Upper lobe of right lung (tissue), 1 donor: ENCODE measurements at regions not wholly inside any gene's neighbourhood (a gene's known extent, or its start where the extent isn't known, plus 50 kb on each side); places are given as distances from the start of the nearest gene placed in this dataset.

Experiments used
- ATAC-seq: fragments of 200-7000 bp; cut with Tn5 transposase; one replicate; pipeline ENCODE4 v1.9.1; 2020; ENCODE audit warnings: mild to moderate bottlenecking, moderate library complexity
- DNase-seq: peaks from one replicate; pipeline ENCODE4 v3.0.0-alpha.2; 2020
- H3K27ac ChIP-seq: fragments of 200-600 bp; one replicate; pipeline ENCODE4 v1.8.0; 2022
- H3K27me3 ChIP-seq: fragments of 200-600 bp; one replicate; pipeline ENCODE4 v1.8.0; 2022; ENCODE audit warnings: mild to moderate bottlenecking
- H3K36me3 ChIP-seq: fragments of 200-600 bp; one replicate; pipeline ENCODE4 v1.8.0; 2022
- H3K4me1 ChIP-seq: fragments of 200-600 bp; one replicate; pipeline ENCODE4 v1.8.0; 2022
- H3K4me3 ChIP-seq: fragments of 200-600 bp; one replicate; pipeline ENCODE4 v1.8.0; 2022; ENCODE audit warnings: mild to moderate bottlenecking
- H3K9me3 ChIP-seq: fragments of 200-600 bp; one replicate; pipeline ENCODE4 v1.8.0; 2022
- intact Hi-C: fragments of 100-400 bp; cut with DNase I; formaldehyde crosslinking; loops from one replicate; pipeline ENCODE4 v1.11.0; 2022
- TF ChIP-seq, protein P1 (sequence below): fragments of 200-600 bp; IDR thresholded peaks from one replicate; pipeline ENCODE4 v1.8.0; 2022; ENCODE audit warnings: antibody characterized with exemption
- donor health status: DM: no; HTN: yes; CAD: no; lungs with severe emphysema.

DNA sequence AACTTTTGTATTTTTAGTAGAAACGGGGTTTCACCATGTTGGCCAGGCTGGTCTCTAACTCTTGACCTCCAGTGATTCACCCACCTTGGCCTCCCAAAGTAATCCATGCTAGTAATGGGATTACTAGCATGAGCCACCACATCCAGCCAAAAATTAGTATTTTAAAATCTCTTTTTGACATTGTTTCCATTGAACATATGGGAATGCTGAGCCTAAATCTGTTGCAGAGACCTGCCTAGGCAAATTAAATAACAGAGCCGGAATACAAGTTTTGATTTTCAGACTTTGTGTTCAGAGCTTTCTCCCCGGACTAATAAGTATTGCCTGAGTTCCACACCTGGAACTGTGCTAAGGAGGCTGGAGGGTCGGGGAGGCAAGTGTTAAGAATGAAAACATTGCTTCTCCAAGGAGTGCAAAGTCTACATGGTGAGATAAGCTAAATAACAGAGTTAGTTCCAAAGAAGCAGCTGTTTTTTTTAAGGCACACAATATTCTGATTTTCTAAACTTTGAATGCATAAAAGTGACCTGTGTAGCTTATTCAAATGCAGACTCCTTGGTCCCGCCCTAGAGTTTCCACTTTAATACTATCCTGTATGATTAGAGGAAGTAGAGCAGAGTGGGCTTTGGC lies 150.6 kb upstream of the CELF4 start:
- Histone ChIP-seq H3K4me3 (no peak overlapping the region), H3K27me3 (no peaks in the 10 kb centered on the region), H3K9me3 (no peaks in the 10 kb centered on the region), H3K36me3 (no peaks in the 10 kb centered on the region), H3K4me1 (no peaks in the 10 kb centered on the region), H3K27ac (no peak overlapping the region)
- ATAC-seq (no peak), DNase-seq (no peak)
- TF ChIP-seq, protein P1, sequence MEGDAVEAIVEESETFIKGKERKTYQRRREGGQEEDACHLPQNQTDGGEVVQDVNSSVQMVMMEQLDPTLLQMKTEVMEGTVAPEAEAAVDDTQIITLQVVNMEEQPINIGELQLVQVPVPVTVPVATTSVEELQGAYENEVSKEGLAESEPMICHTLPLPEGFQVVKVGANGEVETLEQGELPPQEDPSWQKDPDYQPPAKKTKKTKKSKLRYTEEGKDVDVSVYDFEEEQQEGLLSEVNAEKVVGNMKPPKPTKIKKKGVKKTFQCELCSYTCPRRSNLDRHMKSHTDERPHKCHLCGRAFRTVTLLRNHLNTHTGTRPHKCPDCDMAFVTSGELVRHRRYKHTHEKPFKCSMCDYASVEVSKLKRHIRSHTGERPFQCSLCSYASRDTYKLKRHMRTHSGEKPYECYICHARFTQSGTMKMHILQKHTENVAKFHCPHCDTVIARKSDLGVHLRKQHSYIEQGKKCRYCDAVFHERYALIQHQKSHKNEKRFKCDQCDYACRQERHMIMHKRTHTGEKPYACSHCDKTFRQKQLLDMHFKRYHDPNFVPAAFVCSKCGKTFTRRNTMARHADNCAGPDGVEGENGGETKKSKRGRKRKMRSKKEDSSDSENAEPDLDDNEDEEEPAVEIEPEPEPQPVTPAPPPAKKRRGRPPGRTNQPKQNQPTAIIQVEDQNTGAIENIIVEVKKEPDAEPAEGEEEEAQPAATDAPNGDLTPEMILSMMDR, result no peak
- intact Hi-C loops, result no loop called here

DNA sequence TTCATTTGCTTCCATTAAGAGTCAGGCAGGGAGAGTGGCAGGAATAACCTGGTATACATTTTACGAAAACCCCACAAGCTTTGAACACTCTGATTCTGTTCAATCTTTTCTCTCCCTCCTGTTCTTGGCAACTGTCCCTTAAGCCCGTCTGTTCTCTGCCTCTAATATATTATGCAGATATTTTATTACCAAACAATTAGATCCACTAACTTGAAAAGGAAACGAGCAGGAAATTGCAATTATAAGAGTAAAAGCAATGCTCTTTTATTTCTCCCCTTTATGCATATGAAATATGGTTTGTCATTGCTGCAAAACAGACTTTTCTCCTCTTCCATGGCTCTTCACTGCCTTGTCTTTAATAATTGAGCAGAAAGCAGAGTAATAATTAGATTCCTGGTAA lies 149.1 kb upstream of the CELF4 start:
- Histone ChIP-seq H3K27me3 (no peaks in the 10 kb centered on the region), H3K36me3 (no peaks in the 10 kb centered on the region), H3K4me3 (no peak overlapping the region), H3K4me1 (no peaks in the 10 kb centered on the region), H3K27ac (no peak overlapping the region), H3K9me3 (no peaks in the 10 kb centered on the region)
- ATAC-seq (no peak), DNase-seq (no peak)
- TF ChIP-seq, protein P1, result no peak
- intact Hi-C loops, result no loop called here

DNA sequence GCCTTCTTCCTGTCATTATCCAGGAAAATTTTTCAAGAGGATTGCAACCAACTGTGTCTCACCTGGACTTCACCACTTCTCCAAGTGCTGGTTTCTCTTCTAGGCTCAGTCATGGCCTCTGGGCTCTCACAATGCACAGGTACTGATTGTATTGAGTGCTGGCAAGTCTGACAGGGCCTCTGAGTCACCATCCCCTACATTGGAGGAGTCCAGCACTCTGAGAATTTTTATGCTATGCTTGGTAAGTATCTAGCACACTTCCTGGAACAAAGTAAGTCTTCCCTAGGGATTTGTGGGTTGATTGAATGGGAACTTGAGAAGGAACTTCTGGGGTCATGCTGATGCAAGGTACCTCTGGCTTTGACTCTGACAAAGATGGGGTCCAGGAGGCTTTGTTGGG lies 147.2 kb upstream of the CELF4 start:
- no peak overlapping the region for H3K4me3 ChIP-seq
- H3K36me3 ChIP-seq, result no peaks in the 10 kb centered on the region
- no peaks in the 10 kb centered on the region for H3K9me3 ChIP-seq
- no peaks in the 10 kb centered on the region for H3K4me1 ChIP-seq
- DNase-seq (no peak), ATAC-seq (peak; percentile 26)
- intact Hi-C loops, result no loop called here
- TF ChIP-seq, protein P1, result no peak
- H3K27me3 ChIP-seq, result no peaks in the 10 kb centered on the region
- no peak overlapping the region for H3K27ac ChIP-seq

DNA sequence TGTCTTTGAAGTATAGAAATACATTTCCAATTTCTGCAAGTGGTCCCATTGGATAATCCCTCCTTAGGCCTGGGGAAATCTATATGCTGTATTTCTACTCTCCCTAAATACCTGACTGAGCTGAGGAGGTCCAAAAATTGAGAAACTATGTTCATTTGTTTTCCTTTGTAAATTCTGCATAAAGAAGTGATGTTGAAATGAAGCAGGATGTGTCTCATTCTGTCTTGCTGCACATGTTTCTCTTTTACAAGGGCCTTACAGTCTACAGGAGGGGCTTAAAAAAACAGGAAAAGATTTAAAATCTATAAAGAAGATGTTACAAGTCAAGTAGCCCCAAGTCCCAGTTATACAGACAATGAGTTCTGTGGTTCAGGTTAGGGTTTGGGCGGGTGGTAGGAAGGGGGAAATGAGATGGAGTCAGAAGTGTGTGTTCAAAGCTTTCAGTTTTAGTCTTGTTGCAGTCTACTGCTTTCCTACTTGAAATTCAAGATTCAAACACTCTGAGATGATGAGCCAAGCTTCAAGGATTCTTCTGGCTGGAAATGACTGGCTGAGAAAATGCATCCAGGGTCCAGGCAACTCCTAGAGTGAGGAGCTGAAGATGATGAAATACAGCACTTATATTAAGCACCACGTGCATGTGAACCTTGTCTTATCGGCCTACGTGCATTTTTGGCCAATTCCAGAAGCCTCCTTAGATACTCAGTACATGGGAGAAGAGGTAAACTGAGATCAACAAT lies 146.3 kb upstream of the CELF4 start:
- Histone ChIP-seq H3K36me3 (no peaks in the 10 kb centered on the region), H3K4me3 (no peak overlapping the region), H3K27ac (no peak overlapping the region), H3K27me3 (no peaks in the 10 kb centered on the region), H3K4me1 (no peaks in the 10 kb centered on the region), H3K9me3 (no peaks in the 10 kb centered on the region)
- ATAC-seq (no peak), DNase-seq (no peak)
- TF ChIP-seq, protein P1, result no peak
- intact Hi-C loops, result no loop called here

DNA sequence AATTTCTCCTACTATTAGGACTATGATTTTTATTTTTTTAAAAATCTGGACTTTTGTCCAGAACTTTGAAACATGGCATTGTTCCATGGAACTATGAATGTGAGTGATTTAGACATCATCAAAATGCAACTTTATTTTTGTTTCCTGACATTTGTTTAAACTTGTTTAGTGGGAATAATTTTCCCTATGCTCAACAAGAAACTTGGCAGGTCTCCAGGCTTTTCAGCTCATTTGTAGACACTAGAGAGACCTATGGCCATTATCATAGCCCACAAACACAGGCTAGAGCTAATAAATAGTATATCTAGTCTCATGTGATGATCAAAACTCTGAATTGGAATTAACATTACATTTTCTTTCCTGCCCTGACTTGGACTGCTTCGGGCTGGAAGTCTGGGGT lies 145.1 kb upstream of the CELF4 start:
- DNase-seq, result no peak
- TF ChIP-seq, protein P1, result no peak
- no peak for ATAC-seq
- no peak overlapping the region for H3K27ac ChIP-seq
- no peaks in the 10 kb centered on the region for H3K27me3 ChIP-seq
- H3K9me3 ChIP-seq, result no peaks in the 10 kb centered on the region
- no peaks in the 10 kb centered on the region for H3K36me3 ChIP-seq
- intact Hi-C loops, result no loop called here
- no peaks in the 10 kb centered on the region for H3K4me1 ChIP-seq
- no peak overlapping the region for H3K4me3 ChIP-seq
